Spleen (tissue), 7 donors: ENCODE measurements at regions not wholly inside any gene's neighbourhood (a gene's known extent, or its start where the extent isn't known, plus 50 kb on each side); places are given as distances from the start of the nearest gene placed in this dataset.

Experiments used
- POLR2A ChIP-seq, 3 donors: fragments of 450-650 bp; IDR thresholded peaks; one replicate each; pipeline ENCODE4 v1.5.1; 2017; ENCODE audit warnings: antibody characterized with exemption in 3 of 3, mild to moderate bottlenecking in 1 of 3
- POLR2AphosphoS5 ChIP-seq, 3 donors: sonication (generic); formaldehyde crosslinking; IDR thresholded peaks; one replicate each; pipeline ENCODE4 v1.5.1; 2017; ENCODE audit warnings: antibody characterized with exemption in 3 of 3
- TF ChIP-seq, protein P1 (sequence below), 11 experiments: fragments of 200-600 bp in 7 of 11; fragments of 450-650 bp in 4 of 11; sonication (generic) in 4 of 11; IDR thresholded peaks in 8 of 11; conservative IDR thresholded peaks in 3 of 11; 1 replicate in 7 of 11; 2 replicates in 4 of 11; pipeline versions ENCODE4 v1.4.0 to v1.8.0; 2016 to 2021; ENCODE audit warnings: antibody characterized with exemption in 11 of 11, inconsistent platforms in 4 of 11, mild to moderate bottlenecking in 1 of 11
- donor health status: DM: no; HTN: no; CAD: no; lungs with moderate emphysema.
- donor health status: DM: no; HTN: no; CAD: no.
- donor health status: DM: no; HTN: no; CAD: no.

DNA sequence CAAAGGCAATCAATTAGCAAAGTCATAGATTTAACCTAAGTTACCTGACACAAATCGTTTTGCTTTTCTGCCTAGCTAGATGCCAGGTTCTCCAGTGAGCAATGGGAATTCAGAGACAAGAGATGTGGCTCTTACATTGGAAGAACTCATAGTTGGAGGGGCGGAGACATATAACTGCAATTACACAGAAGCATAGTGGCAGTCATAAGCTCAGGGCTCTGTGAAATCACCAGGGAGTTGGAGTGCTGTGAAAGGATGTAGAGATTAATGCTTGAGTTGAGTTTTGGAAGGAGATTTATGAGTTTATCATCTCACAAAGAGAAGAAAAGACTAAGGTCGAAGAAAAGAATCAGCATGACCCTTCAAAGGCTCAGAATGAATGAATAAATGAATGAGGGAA, 457.2 kb upstream of the TRIB2 start:
- TF ChIP-seq, protein P1, sequence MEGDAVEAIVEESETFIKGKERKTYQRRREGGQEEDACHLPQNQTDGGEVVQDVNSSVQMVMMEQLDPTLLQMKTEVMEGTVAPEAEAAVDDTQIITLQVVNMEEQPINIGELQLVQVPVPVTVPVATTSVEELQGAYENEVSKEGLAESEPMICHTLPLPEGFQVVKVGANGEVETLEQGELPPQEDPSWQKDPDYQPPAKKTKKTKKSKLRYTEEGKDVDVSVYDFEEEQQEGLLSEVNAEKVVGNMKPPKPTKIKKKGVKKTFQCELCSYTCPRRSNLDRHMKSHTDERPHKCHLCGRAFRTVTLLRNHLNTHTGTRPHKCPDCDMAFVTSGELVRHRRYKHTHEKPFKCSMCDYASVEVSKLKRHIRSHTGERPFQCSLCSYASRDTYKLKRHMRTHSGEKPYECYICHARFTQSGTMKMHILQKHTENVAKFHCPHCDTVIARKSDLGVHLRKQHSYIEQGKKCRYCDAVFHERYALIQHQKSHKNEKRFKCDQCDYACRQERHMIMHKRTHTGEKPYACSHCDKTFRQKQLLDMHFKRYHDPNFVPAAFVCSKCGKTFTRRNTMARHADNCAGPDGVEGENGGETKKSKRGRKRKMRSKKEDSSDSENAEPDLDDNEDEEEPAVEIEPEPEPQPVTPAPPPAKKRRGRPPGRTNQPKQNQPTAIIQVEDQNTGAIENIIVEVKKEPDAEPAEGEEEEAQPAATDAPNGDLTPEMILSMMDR (IDR thresholded peaks at IDR 0.05 in 8 of 11, conservative IDR thresholded peaks at IDR 0.05 in 3 of 11) = no peak
- TF ChIP-seq POLR2A (IDR thresholded peaks at IDR 0.05) (no peak), POLR2AphosphoS5 (IDR thresholded peaks at IDR 0.05) (no peak)
